PC-3 (cell line): ENCODE measurements at regions not wholly inside any gene's neighbourhood (a gene's known extent, or its start where the extent isn't known, plus 50 kb on each side); places are given as distances from the start of the nearest gene placed in this dataset.

Experiments
- ATAC-seq: fragments of 200-7000 bp; cut with Tn5 transposase; 2 replicates; pipeline ENCODE4 v1.9.1; 2020; ENCODE audit warnings: mild to moderate bottlenecking, moderate library complexity
- BruUV-seq: library from RNA; stranded (reverse); fragments of 400-500 nt; replicated peaks from 2 replicates; lab custom pipeline; 2021; lab: Mats Ljungman, UMichigan
- CTCF ChIA-PET: fragments of 300-600 bp; sonication (Branson Sonifier 250); formaldehyde crosslinking; loops from one replicate; lab custom pipeline; 2022; ENCODE audit warnings: antibody characterized with exemption; lab: Charles Lee
- POLR2A ChIA-PET: fragments of 300-600 bp; sonication (Branson Sonifier 250); formaldehyde crosslinking; loops from one replicate; lab custom pipeline; 2022; ENCODE audit warnings: antibody characterized with exemption; ENCODE audit not compliant: unreplicated experiment; lab: Charles Lee
- DNase-seq: peaks from one replicate; pipeline ENCODE4 v3.0.0-alpha.2; 2015
- H2AFZ ChIP-seq: fragments of 300-600 bp; sonication (generic); 2 replicates; pipeline ENCODE4 v1.6.0; 2016; ENCODE audit warnings: antibody characterized with exemption, low read length
- H3F3A ChIP-seq: fragments of 300-600 bp; sonication (generic); one replicate; pipeline ENCODE4 v1.6.0; 2017; ENCODE audit warnings: antibody characterized with exemption, low read length, control low read depth, mild to moderate bottlenecking; ENCODE audit not compliant: unreplicated experiment
- H3K27ac ChIP-seq: fragments of 300-600 bp; sonication (generic); 2 replicates; pipeline ENCODE4 v1.5.1; 2016; ENCODE audit warnings: mild to moderate bottlenecking, low read length
- H3K27me3 ChIP-seq: fragments of 300-600 bp; sonication (generic); 2 replicates; pipeline ENCODE4 v1.6.1; 2016; ENCODE audit warnings: low read length, mixed read lengths
- H3K36me3 ChIP-seq: fragments of 300-600 bp; sonication (generic); 2 replicates; pipeline ENCODE4 v1.6.1; 2016; ENCODE audit warnings: low read depth, mixed run types, low read length, mixed read lengths
- H3K4me1 ChIP-seq: fragments of 300-600 bp; sonication (generic); 2 replicates; pipeline ENCODE4 v1.5.1; 2016; ENCODE audit warnings: low read length; ENCODE audit not compliant: insufficient read depth
- H3K4me2 ChIP-seq: fragments of 300-600 bp; sonication (generic); 2 replicates; pipeline ENCODE4 v1.6.0; 2016; ENCODE audit warnings: low read length
- H3K4me3 ChIP-seq: fragments of 300-600 bp; sonication (generic); 2 replicates; pipeline ENCODE4 v1.5.1; 2016; ENCODE audit warnings: mild to moderate bottlenecking, low read length, mixed read lengths
- H3K79me2 ChIP-seq: fragments of 300-600 bp; sonication (generic); 2 replicates; pipeline ENCODE4 v1.6.1; 2017; ENCODE audit warnings: low read length, mixed read lengths
- H3K9ac ChIP-seq: fragments of 300-600 bp; sonication (generic); 2 replicates; pipeline ENCODE4 v1.6.0; 2016; ENCODE audit warnings: mild to moderate bottlenecking, low read length
- H3K9me2 ChIP-seq: fragments of 300-600 bp; sonication (generic); replicated peaks from 2 replicates; pipeline ENCODE4 v1.6.1; 2016; ENCODE audit warnings: mixed run types, low read length, mixed read lengths
- H3K9me3 ChIP-seq: fragments of 300-600 bp; sonication (generic); 2 replicates; pipeline ENCODE4 v1.6.1; 2016; ENCODE audit warnings: low read length, mixed read lengths
- H4K20me1 ChIP-seq: fragments of 300-600 bp; sonication (generic); 2 replicates; pipeline ENCODE4 v1.6.1; 2016; ENCODE audit warnings: low read length, mixed read lengths
- CTCF ChIP-seq: fragments of 300-600 bp; sonication (generic); conservative IDR thresholded peaks from 2 replicates; pipeline ENCODE4 v1.5.1; 2017; ENCODE audit warnings: antibody characterized with exemption, low read depth, mild to moderate bottlenecking, low read length
- EZH2 ChIP-seq: fragments of 300-600 bp; sonication (generic); IDR thresholded peaks from one replicate; pipeline ENCODE4 v1.6.1; 2017; ENCODE audit warnings: antibody characterized with exemption, mild to moderate bottlenecking, low read length; ENCODE audit not compliant: unreplicated experiment
- EZH2phosphoT487 ChIP-seq: fragments of 300-600 bp; sonication (generic); IDR thresholded peaks from 2 replicates; pipeline ENCODE4 v1.6.1; 2018; ENCODE audit warnings: mild to moderate bottlenecking, antibody characterized with exemption, low read length, borderline replicate concordance
- intact Hi-C: fragments of 100-400 bp; cut with micrococcal nuclease; formaldehyde crosslinking; loops from 2 replicates; pipeline ENCODE4 v1.9.0; 2023

GRCh38 chr6:164825386-164825785 is 484.0 kb downstream of the C6orf118 start:
- H3K27me3 ChIP-seq = no peaks in the 10 kb centered on the region
- H3K36me3 ChIP-seq = no peaks in the 10 kb centered on the region
- ChIA-PET POLR2A (no interaction called here), CTCF (no interaction called here)
- no peaks in the 10 kb centered on the region for H3F3A ChIP-seq
- TF ChIP-seq EZH2 (no peak), EZH2phosphoT487 (no peak), CTCF (no peak)
- intact Hi-C loops = no loop called here
- no peaks in the 10 kb centered on the region for H3K79me2 ChIP-seq
- no peak overlapping the region for H3K27ac ChIP-seq
- H3K4me3 ChIP-seq = no peak overlapping the region
- H4K20me1 ChIP-seq = no peaks in the 10 kb centered on the region
- H3K4me2 ChIP-seq = no peak overlapping the region
- ATAC-seq (no peak), DNase-seq (peak; percentile 23)
- no peaks in the 10 kb centered on the region for H3K9me3 ChIP-seq
- no peak overlapping the region for H3K9ac ChIP-seq
- no peaks in the 10 kb centered on the region for H3K9me2 ChIP-seq
- H3K4me1 ChIP-seq = no peaks in the 10 kb centered on the region
- BruUV-seq = no TSS peak
- H2AFZ ChIP-seq = no peak overlapping the region

GRCh38 chr6:164817662-164818061 is 491.7 kb downstream of the C6orf118 start:
- intact Hi-C loops = no loop called here
- no peaks in the 10 kb centered on the region for H3K79me2 ChIP-seq
- H3K36me3 ChIP-seq = no peaks in the 10 kb centered on the region
- TF ChIP-seq EZH2 = no peak
- no peak for TF ChIP-seq EZH2phosphoT487
- no peak for TF ChIP-seq CTCF
- no peaks in the 10 kb centered on the region for H3K4me1 ChIP-seq
- ChIA-PET CTCF (no interaction called here), POLR2A (no interaction called here)
- H3K4me3 ChIP-seq = no peak overlapping the region
- no peak overlapping the region for H3K9ac ChIP-seq
- ATAC-seq (no peak), DNase-seq (no peak)
- H2AFZ ChIP-seq = no peak overlapping the region
- no peak overlapping the region for H3K27ac ChIP-seq
- H3F3A ChIP-seq = no peaks in the 10 kb centered on the region
- H3K9me2 ChIP-seq = no peaks in the 10 kb centered on the region
- H4K20me1 ChIP-seq = no peaks in the 10 kb centered on the region
- no peaks in the 10 kb centered on the region for H3K27me3 ChIP-seq
- H3K9me3 ChIP-seq = no peaks in the 10 kb centered on the region
- no peak overlapping the region for H3K4me2 ChIP-seq
- no TSS peak for BruUV-seq

- no peaks in the 10 kb centered on the region for H3F3A ChIP-seq
- H3K27me3 ChIP-seq = no peaks in the 10 kb centered on the region
- BruUV-seq = no TSS peak
- no peak overlapping the region for H3K4me2 ChIP-seq
- H3K9me2 ChIP-seq = no peaks in the 10 kb centered on the region
- TF ChIP-seq EZH2 (no peak), EZH2phosphoT487 (no peak), CTCF (no peak)
- ATAC-seq (no peak), DNase-seq (no peak)
- H3K27ac ChIP-seq = no peak overlapping the region
- H4K20me1 ChIP-seq = no peaks in the 10 kb centered on the region
- H3K4me1 ChIP-seq = no peaks in the 10 kb centered on the region
- intact Hi-C loops = no loop called here
- POLR2A ChIA-PET = no interaction called here
- H3K79me2 ChIP-seq = no peaks in the 10 kb centered on the region
- H3K9ac ChIP-seq = no peak overlapping the region
- CTCF ChIA-PET = no interaction called here
- H2AFZ ChIP-seq = no peak overlapping the region
- H3K9me3 ChIP-seq = no peaks in the 10 kb centered on the region
- no peaks in the 10 kb centered on the region for H3K36me3 ChIP-seq
- no peak overlapping the region for H3K4me3 ChIP-seq
These were observed 496.7 kb downstream of the C6orf118 start for GRCh38 chr6:164812706-164813105.
